ENCODE measurements at regions not wholly inside any gene's neighbourhood (a gene's known extent, or its start where the extent isn't known, plus 50 kb on each side); places are given as distances from the start of the nearest gene placed in this dataset.

GRCh38 chr14:97546491-97547230 lies 749.5 kb downstream of the VRK1 start:
- H3K9ac ChIP-seq (ENCODE audit: low read length), result no peak overlapping the region
- no peak overlapping the region for H3K18ac ChIP-seq (ENCODE audit: low read length)
- no peaks in the 10 kb centered on the region for H3K27me3 ChIP-seq (ENCODE audit: insufficient read depth, low read length)
- no peaks in the 10 kb centered on the region for H3K36me3 ChIP-seq (ENCODE audit: control insufficient read depth in 1 of 2, insufficient read depth in 2 of 2, low read length in 2 of 2)
- no peak overlapping the region for H4K8ac ChIP-seq (ENCODE audit: low read depth, low read length)
- no peaks in the 10 kb centered on the region for H3K9me3 ChIP-seq (ENCODE audit: insufficient read depth, low read depth, low read length)
- H3K23ac ChIP-seq (ENCODE audit: low read length), result no peak overlapping the region
- no peak overlapping the region for H3K4ac ChIP-seq (ENCODE audit: low read depth, low read length)
- H2BK12ac ChIP-seq (ENCODE audit: low read length), result no peak overlapping the region
- no peak overlapping the region for H3K4me2 ChIP-seq (ENCODE audit: low read length)
- H3K27ac ChIP-seq (ENCODE audit: low read depth, low read length), result no peak overlapping the region
- no peak for DNase-seq
- H3K4me1 ChIP-seq (ENCODE audit: control insufficient read depth in 1 of 2, insufficient read depth in 2 of 2, low read length in 2 of 2), result no peaks in the 10 kb centered on the region
- no peak overlapping the region for H2BK5ac ChIP-seq (ENCODE audit: low read depth, low read length, poor library complexity)
- H2BK120ac ChIP-seq (ENCODE audit: insufficient read depth, low read length, poor library complexity), result no peak overlapping the region
- no peak overlapping the region for H3K14ac ChIP-seq (ENCODE audit: low read length)
- WGBS (ENCODE audit: extremely low coverage, insufficient coverage, insufficient read length), result no CpG with 5 or more reads among the region's 20 CpGs
- no peaks in the 10 kb centered on the region for H3K79me2 ChIP-seq (ENCODE audit: control insufficient read depth, insufficient read depth, low read length, poor library complexity)
- H2AFZ ChIP-seq (ENCODE audit: insufficient read depth, low read length, poor library complexity), result no peak overlapping the region
- no peak overlapping the region for H3K4me3 ChIP-seq (ENCODE audit: low read depth, low read length)
- no peak overlapping the region for H2AK5ac ChIP-seq (ENCODE audit: low read length)
- no peaks in the 10 kb centered on the region for H3K79me1 ChIP-seq (ENCODE audit: low read length)
- no peak overlapping the region for H4K91ac ChIP-seq (ENCODE audit: low read depth, low read length)
- no peak overlapping the region for H4K12ac ChIP-seq (ENCODE audit: low read depth, low read length)

DNA sequence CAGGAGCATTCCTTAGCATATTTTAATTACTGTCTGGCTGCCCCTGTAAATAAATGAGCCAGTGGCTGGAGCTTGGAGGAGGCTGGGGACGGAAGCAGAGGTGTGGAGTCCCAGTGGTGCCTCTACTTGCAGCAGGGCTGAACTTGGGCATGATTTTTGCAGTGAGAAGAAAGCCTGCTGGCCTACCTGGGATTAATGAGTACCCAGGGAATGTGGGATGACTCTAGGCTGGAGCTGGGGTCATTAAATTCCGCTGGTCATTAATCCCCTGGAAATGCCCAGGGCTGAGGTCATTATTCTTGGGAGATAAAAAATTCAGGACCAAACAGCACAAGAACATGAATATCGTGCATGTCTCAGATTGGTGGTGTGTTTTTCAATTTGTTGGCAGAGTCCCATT lies 753.3 kb downstream of the VRK1 start:
- no peaks in the 10 kb centered on the region for H3K27me3 ChIP-seq (ENCODE audit: insufficient read depth, low read length)
- H2BK120ac ChIP-seq (ENCODE audit: insufficient read depth, low read length, poor library complexity), result no peak overlapping the region

GRCh38 chr14:97554597-97554996 lies 757.4 kb downstream of the VRK1 start:
- no CpG with 5 or more reads among the region's 4 CpGs for WGBS (ENCODE audit: extremely low coverage, insufficient coverage, insufficient read length)
- Histone ChIP-seq H3K23ac (ENCODE audit: low read length) (no peak overlapping the region), H3K79me2 (ENCODE audit: control insufficient read depth, insufficient read depth, low read length, poor library complexity) (no peaks in the 10 kb centered on the region), H2AK5ac (ENCODE audit: low read length) (no peak overlapping the region), H3K18ac (ENCODE audit: low read length) (no peak overlapping the region), H3K4me3 (ENCODE audit: low read depth, low read length) (no peak overlapping the region), H2BK12ac (ENCODE audit: low read length) (no peak overlapping the region), H4K91ac (ENCODE audit: low read depth, low read length) (no peak overlapping the region), H4K12ac (ENCODE audit: low read depth, low read length) (no peak overlapping the region), H3K4me1 (ENCODE audit: control insufficient read depth in 1 of 2, insufficient read depth in 2 of 2, low read length in 2 of 2) (no peaks in the 10 kb centered on the region), H3K14ac (ENCODE audit: low read length) (no peak overlapping the region), H2AFZ (ENCODE audit: insufficient read depth, low read length, poor library complexity) (no peak overlapping the region), H3K36me3 (ENCODE audit: control insufficient read depth in 1 of 2, insufficient read depth in 2 of 2, low read length in 2 of 2) (no peaks in the 10 kb centered on the region), H3K4ac (ENCODE audit: low read depth, low read length) (no peak overlapping the region), H2BK120ac (ENCODE audit: insufficient read depth, low read length, poor library complexity) (no peak overlapping the region), H3K9ac (ENCODE audit: low read length) (no peak overlapping the region), H3K27me3 (ENCODE audit: insufficient read depth, low read length) (no peaks in the 10 kb centered on the region), H2BK5ac (ENCODE audit: low read depth, low read length, poor library complexity) (no peak overlapping the region), H3K27ac (ENCODE audit: low read depth, low read length) (no peak overlapping the region), H3K9me3 (ENCODE audit: insufficient read depth, low read depth, low read length) (peaks cover 1% of the 10 kb centered on the region), H3K79me1 (ENCODE audit: low read length) (no peaks in the 10 kb centered on the region), H3K4me2 (ENCODE audit: low read length) (no peak overlapping the region), H4K8ac (ENCODE audit: low read depth, low read length) (no peak overlapping the region)
- DNase-seq, result no peak

More for the DNA sequence above, 753.3 kb downstream of the VRK1 start:
- Histone ChIP-seq H3K4me1 (ENCODE audit: control insufficient read depth in 1 of 2, insufficient read depth in 2 of 2, low read length in 2 of 2) (no peaks in the 10 kb centered on the region), H3K18ac (ENCODE audit: low read length) (no peak overlapping the region), H3K9me3 (ENCODE audit: insufficient read depth, low read depth, low read length) (peaks cover 1% of the 10 kb centered on the region), H2BK12ac (ENCODE audit: low read length) (no peak overlapping the region), H3K79me1 (ENCODE audit: low read length) (no peaks in the 10 kb centered on the region), H4K8ac (ENCODE audit: low read depth, low read length) (no peak overlapping the region), H2AK5ac (ENCODE audit: low read length) (no peak overlapping the region), H3K23ac (ENCODE audit: low read length) (no peak overlapping the region), H3K4me2 (ENCODE audit: low read length) (no peak overlapping the region), H3K36me3 (ENCODE audit: control insufficient read depth in 1 of 2, insufficient read depth in 2 of 2, low read length in 2 of 2) (no peaks in the 10 kb centered on the region), H3K4ac (ENCODE audit: low read depth, low read length) (no peak overlapping the region), H3K27ac (ENCODE audit: low read depth, low read length) (no peak overlapping the region), H4K91ac (ENCODE audit: low read depth, low read length) (no peak overlapping the region), H3K4me3 (ENCODE audit: low read depth, low read length) (no peak overlapping the region), H3K9ac (ENCODE audit: low read length) (no peak overlapping the region), H3K79me2 (ENCODE audit: control insufficient read depth, insufficient read depth, low read length, poor library complexity) (no peaks in the 10 kb centered on the region), H2AFZ (ENCODE audit: insufficient read depth, low read length, poor library complexity) (no peak overlapping the region), H4K12ac (ENCODE audit: low read depth, low read length) (no peak overlapping the region), H3K14ac (ENCODE audit: low read length) (no peak overlapping the region), H2BK5ac (ENCODE audit: low read depth, low read length, poor library complexity) (no peak overlapping the region)
- DNase-seq, result no peak
- WGBS (ENCODE audit: extremely low coverage, insufficient coverage, insufficient read length), result no CpG with 5 or more reads among the region's 3 CpGs

DNA sequence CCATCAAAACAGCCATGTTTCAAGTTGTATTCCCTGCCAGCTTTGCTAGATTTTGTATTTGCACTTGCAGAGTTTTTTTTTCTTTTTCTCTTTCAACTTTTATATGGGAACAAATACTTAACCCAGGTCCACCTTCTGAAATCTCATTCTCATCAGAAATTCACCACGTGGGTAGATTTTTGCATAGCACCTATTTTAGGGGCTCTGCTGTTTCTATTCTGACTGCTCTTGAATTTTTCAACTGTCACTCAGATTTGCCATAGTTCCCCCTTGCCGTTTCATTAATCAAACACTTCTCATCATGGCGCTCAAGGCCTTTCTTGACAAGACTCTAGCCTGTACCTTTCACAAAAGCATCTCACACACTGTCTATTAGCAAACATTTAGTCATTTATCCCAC lies 767.2 kb downstream of the VRK1 start:
- H3K14ac ChIP-seq (ENCODE audit: low read length), result no peak overlapping the region
- WGBS (ENCODE audit: extremely low coverage, insufficient coverage, insufficient read length), result no CpG with 5 or more reads among the region's 3 CpGs
- H2BK5ac ChIP-seq (ENCODE audit: low read depth, low read length, poor library complexity), result no peak overlapping the region
- H3K4me1 ChIP-seq (ENCODE audit: control insufficient read depth in 1 of 2, insufficient read depth in 2 of 2, low read length in 2 of 2), result no peaks in the 10 kb centered on the region
- no peak overlapping the region for H3K9ac ChIP-seq (ENCODE audit: low read length)
- DNase-seq, result no peak
- H4K12ac ChIP-seq (ENCODE audit: low read depth, low read length), result no peak overlapping the region
- no peaks in the 10 kb centered on the region for H3K79me1 ChIP-seq (ENCODE audit: low read length)
- H3K18ac ChIP-seq (ENCODE audit: low read length), result no peak overlapping the region
- H2BK12ac ChIP-seq (ENCODE audit: low read length), result no peak overlapping the region
- H2BK120ac ChIP-seq (ENCODE audit: insufficient read depth, low read length, poor library complexity), result no peak overlapping the region
- no peak overlapping the region for H3K27ac ChIP-seq (ENCODE audit: low read depth, low read length)
- H2AFZ ChIP-seq (ENCODE audit: insufficient read depth, low read length, poor library complexity), result no peak overlapping the region
- H3K23ac ChIP-seq (ENCODE audit: low read length), result no peak overlapping the region
- no peaks in the 10 kb centered on the region for H3K36me3 ChIP-seq (ENCODE audit: control insufficient read depth in 1 of 2, insufficient read depth in 2 of 2, low read length in 2 of 2)
- H3K4ac ChIP-seq (ENCODE audit: low read depth, low read length), result no peak overlapping the region
- H3K79me2 ChIP-seq (ENCODE audit: control insufficient read depth, insufficient read depth, low read length, poor library complexity), result no peaks in the 10 kb centered on the region
- H3K9me3 ChIP-seq (ENCODE audit: insufficient read depth, low read depth, low read length), result no peaks in the 10 kb centered on the region
- no peak overlapping the region for H3K4me3 ChIP-seq (ENCODE audit: low read depth, low read length)
- no peaks in the 10 kb centered on the region for H3K27me3 ChIP-seq (ENCODE audit: insufficient read depth, low read length)
- no peak overlapping the region for H4K8ac ChIP-seq (ENCODE audit: low read depth, low read length)
- H4K91ac ChIP-seq (ENCODE audit: low read depth, low read length), result no peak overlapping the region
- H3K4me2 ChIP-seq (ENCODE audit: low read length), result no peak overlapping the region
- H2AK5ac ChIP-seq (ENCODE audit: low read length), result no peak overlapping the region
